IMR-90 (cell line): ENCODE measurements at regions not wholly inside any gene's neighbourhood (a gene's known extent, or its start where the extent isn't known, plus 50 kb on each side); places are given as distances from the start of the nearest gene placed in this dataset.

Experiments used
- BHLHE40 ChIP-seq: fragments of 150-350 bp; IDR thresholded peaks from 2 replicates; pipeline ENCODE4 v1.6.1; 2016; ENCODE audit warnings: mild to moderate bottlenecking, low read depth, low read length
- CHD1 ChIP-seq: IDR thresholded peaks from 2 replicates; pipeline ENCODE4 v1.6.1; 2012; ENCODE audit warnings: low read depth, low read length, improper control_type of control experiment
- MAFK ChIP-seq: IDR thresholded peaks from 2 replicates; pipeline ENCODE4 v1.6.1; 2012; ENCODE audit warnings: low read depth, low read length, improper control_type of control experiment
- MAZ ChIP-seq: IDR thresholded peaks from 2 replicates; pipeline ENCODE4 v1.6.1; 2012; ENCODE audit warnings: low read depth, mild to moderate bottlenecking, low read length, improper control_type of control experiment, moderate library complexity, borderline replicate concordance
- POLR2A ChIP-seq: IDR thresholded peaks from 2 replicates; pipeline ENCODE4 v1.6.1; 2012; ENCODE audit warnings: mild to moderate bottlenecking, low read depth, low read length
- RAD21 ChIP-seq: IDR thresholded peaks from 2 replicates; pipeline ENCODE4 v1.6.1; 2012; ENCODE audit warnings: low read length, improper control_type of control experiment
- RCOR1 ChIP-seq: IDR thresholded peaks from 2 replicates; pipeline ENCODE4 v1.6.1; 2012; ENCODE audit warnings: mild to moderate bottlenecking, low read length, improper control_type of control experiment; ENCODE audit not compliant: insufficient replicate concordance
- RFX5 ChIP-seq: IDR thresholded peaks from 2 replicates; pipeline ENCODE4 v1.8.0; 2012; ENCODE audit warnings: low read depth, mild to moderate bottlenecking, low read length, moderate library complexity
- TF ChIP-seq, protein P1 (sequence below): fragments of 150-350 bp; IDR thresholded peaks from 2 replicates; pipeline ENCODE4 v1.6.1; 2017; ENCODE audit warnings: mild to moderate bottlenecking, antibody characterized with exemption, low read length, low read depth
- TF ChIP-seq, protein P2 (sequence below): conservative IDR thresholded peaks from 2 replicates; pipeline ENCODE4 v1.5.1; 2012; ENCODE audit warnings: mild to moderate bottlenecking, low read depth, low read length, improper control_type of control experiment

DNA sequence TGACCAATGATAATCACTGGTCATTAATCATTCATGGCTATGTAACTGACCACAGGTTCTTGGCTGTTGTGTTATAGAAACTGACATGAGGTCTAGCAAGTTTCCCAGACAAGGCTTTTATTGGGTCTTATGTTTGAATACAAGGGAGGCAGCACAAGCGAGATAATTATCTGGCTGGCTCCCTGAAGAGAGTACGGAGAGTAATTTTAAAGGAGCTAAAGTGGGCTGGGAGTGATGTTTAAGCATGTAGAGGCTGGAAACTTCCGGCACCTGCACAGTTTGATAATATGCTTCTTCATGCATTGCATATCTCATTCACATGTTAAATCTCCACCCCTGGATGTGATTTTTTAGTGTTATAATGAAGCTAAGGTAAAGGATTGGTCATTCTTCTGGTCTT is 116.2 kb upstream of the KCNK1 start:
- TF ChIP-seq, protein P1, sequence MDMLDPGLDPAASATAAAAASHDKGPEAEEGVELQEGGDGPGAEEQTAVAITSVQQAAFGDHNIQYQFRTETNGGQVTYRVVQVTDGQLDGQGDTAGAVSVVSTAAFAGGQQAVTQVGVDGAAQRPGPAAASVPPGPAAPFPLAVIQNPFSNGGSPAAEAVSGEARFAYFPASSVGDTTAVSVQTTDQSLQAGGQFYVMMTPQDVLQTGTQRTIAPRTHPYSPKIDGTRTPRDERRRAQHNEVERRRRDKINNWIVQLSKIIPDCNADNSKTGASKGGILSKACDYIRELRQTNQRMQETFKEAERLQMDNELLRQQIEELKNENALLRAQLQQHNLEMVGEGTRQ = no peak
- TF ChIP-seq, protein P2, sequence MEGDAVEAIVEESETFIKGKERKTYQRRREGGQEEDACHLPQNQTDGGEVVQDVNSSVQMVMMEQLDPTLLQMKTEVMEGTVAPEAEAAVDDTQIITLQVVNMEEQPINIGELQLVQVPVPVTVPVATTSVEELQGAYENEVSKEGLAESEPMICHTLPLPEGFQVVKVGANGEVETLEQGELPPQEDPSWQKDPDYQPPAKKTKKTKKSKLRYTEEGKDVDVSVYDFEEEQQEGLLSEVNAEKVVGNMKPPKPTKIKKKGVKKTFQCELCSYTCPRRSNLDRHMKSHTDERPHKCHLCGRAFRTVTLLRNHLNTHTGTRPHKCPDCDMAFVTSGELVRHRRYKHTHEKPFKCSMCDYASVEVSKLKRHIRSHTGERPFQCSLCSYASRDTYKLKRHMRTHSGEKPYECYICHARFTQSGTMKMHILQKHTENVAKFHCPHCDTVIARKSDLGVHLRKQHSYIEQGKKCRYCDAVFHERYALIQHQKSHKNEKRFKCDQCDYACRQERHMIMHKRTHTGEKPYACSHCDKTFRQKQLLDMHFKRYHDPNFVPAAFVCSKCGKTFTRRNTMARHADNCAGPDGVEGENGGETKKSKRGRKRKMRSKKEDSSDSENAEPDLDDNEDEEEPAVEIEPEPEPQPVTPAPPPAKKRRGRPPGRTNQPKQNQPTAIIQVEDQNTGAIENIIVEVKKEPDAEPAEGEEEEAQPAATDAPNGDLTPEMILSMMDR = no peak
- TF ChIP-seq POLR2A (no peak), RAD21 (no peak), RFX5 (no peak), BHLHE40 (no peak), RCOR1 (no peak), MAZ (no peak), MAFK (no peak), CHD1 (no peak)
